NCI-H187 (cell line): ENCODE measurements at regions not wholly inside any gene's neighbourhood (a gene's known extent, or its start where the extent isn't known, plus 50 kb on each side); places are given as distances from the start of the nearest gene placed in this dataset.
"Not testable (repeated sequence)": the region's sequence is repeated elsewhere in the genome, so short reads cannot be mapped to it uniquely, and the experiment has no call there.

ENCODE experiments used
- DNase-seq, 2 experiments: peaks; one replicate each; lab custom pipeline; 2025; lab: John Stamatoyannopoulos, UW

DNA sequence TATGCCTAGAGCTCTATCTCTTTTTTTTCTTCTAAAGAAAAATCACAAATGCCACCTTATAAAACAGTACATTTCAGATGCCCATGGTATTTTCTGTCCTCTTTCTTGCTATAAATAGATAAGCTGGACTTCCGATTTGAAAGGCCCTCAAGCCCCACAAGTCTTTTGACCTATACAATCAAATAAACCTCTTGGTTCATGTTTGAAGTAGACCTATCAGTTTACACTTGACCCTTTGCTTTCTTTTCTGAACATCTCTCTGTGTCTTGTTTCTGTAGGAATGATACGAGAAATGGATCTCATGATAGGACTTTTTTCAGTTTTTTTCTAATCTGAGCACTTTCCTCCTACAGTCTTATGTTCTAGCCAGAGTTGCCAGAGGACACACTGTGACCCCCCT lies 327.2 kb downstream of the SOX9 start:
- DNase-seq, result no peak

DNA sequence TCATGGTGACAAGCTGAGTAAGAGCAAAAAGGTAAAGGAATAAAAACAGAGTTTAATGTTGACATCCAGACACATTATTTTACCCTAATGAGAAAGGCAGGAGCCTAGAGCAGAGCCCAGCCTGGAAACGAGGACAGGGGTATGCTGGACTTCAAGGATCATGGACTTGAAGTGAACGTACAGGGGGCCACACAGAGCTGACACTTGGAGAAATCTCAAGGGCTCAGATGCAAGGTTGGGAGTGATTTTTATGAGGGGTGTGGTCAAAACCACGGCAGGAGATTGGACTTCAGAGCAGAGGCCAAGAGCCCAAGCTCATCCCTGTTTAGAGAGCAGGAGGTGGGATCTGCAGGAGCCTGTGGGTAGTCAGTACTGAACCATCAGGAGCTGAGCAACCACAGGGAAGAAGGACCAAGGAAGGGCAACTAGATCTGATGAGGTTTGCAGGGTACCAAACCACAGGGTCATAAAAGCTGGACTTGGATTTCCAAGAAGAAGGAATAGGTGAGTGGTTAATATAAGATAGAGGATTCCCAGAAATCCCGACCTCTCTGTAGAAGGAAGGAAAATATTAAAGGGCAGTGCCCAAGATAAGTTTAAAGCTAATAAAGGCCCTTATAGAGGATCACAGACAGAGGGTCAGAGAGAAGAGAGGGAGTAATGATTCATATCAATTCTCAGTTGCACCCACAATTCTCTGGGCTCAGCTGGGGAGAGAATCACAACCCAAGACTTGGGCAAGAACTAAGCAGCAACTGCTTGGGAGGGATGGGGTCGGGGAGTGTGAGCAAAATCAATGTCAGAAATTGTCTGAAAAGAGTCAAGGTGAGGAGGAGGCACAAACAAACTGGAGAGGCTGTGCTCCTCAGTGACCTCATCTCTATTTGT lies 331.7 kb downstream of the SOX9 start:
- DNase-seq, result no peak

DNA sequence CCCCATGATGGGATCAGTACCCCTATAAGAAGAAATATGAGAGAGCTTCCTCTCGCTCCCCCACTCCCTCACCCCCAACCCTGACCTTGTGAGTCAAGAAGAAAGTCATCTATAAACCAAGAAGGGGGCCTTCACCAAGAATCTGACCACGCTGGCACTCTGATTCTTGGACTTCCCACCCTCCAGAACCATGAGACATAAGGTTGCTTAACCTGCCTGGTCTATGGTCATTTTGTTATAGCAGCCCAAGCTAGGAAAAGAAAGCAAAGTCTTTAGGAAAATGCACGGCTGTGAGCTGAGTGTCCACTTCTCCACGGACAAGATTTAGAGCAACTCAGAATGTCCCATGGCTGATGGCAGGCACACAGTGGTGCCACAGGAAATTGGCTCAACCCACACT lies 333.5 kb downstream of the SOX9 start:
- DNase-seq, result no peak

DNA sequence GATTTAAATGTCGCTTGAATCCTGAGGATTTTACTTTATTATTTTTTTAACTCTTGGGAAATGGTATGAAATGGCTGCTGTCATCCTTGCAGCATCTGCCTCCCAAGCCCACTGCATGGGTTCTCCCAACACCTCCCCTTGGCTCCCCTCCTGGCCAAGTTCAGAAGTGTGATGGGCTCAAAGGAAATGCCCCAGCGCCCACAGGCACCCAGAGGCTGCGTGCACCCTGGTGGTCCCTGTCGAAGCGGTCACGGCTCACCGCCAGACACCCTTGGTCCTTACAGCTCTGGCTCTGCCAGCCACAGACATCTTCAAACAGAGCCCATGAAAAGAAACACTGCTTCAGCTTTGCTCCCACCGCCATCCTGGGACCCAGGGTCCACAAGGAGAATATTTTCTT lies 334.7 kb downstream of the SOX9 start:
- no peak for DNase-seq

DNA sequence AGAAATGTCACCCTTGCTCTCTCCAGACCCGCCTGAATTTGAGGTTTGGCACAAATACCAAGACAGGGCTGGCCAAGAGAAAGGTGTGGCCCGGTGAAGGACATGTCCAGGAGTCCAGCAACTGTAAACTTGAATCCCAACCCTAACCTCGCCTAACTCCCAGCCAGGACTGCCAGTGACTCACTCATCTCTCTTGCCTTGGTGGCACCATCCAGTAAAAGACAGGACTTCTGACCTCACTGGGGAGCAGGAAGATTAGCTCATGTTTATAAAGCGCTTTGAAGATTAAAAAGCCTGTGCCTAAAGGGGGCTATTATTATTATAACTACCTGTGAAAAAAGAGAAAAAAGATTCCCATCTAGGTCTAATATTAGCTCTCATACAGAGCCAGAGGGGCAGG lies 335.3 kb downstream of the SOX9 start:
- DNase-seq, result no peak

DNA sequence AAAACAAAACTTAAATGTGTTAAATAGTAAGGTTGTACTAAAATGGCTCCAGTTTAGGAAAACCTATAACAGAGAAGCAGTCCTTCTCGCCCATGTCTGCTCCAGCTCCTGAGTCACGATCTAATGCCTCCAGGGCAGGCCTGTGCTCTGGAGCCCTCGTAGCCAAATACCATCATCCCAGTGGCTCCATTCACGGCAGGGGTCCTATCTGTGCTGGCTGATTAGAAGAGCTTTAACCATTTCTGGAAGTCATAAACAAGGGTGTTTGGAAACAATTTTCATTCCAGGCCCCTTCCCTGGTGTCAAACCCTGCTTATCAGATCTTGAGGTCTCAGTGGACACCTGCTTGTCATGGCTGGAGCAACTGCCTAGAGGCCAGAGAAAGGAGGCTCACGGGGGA lies 336.9 kb downstream of the SOX9 start:
- DNase-seq, result no peak

DNA sequence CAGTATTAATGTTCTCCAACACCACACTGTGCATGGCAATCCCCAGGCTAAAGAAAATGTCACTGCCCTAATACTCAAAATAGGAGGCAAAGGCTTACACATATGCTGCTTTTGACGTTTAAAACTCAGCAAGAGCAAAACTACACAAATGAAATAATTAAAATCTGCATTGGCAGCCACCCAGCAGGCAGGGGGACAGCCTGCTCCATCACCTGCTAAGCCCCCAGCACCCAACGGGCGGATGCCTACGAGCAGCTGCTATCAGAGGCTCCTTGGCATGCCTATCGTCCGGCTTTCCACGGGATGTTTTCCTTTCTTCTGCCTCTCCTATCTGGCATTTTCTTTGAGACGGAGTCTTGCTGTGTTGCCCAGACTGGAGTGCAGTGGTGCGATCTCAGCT lies 337.5 kb downstream of the SOX9 start:
- no peak for DNase-seq

DNA sequence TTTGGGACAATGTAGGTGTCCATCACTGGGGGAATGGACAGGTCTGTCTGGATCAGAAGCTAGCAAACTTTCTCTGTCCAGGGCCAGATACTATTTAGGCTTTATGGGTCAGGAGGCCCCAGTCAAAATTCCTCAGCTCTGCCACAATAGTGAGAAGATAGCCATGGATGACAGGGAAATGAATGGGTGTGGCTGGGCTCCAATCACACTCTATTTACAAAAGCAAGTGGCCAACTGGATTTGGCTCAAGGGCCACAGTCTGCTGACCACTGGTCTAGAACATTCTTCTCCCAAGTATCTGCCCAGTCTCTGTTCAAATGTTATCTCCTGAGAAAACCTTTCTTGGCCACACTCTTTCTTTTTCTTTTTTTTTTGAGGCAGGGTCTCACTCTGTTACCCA lies 339.9 kb downstream of the SOX9 start:
- no peak for DNase-seq

DNA sequence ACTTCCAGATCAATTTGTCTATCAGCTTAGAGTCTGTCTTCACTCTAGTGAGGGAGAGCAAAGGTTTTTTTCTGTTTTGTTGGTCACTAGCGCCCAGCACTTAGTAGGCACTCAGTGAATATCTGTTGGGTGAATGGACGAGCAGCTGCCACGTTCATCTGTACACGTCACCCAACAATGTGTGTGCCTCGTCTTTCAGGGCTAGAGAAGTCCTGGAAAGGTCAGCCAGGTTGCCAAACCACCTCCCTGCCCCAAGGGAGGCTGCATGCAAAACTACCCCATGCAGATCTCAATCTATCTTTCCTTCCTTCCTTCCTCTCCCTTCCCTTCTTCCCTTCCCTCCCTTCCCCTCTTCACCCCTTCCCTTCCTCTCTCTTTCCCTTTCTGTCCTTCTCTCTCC lies 340.9 kb downstream of the SOX9 start:
- DNase-seq, result no peak

DNA sequence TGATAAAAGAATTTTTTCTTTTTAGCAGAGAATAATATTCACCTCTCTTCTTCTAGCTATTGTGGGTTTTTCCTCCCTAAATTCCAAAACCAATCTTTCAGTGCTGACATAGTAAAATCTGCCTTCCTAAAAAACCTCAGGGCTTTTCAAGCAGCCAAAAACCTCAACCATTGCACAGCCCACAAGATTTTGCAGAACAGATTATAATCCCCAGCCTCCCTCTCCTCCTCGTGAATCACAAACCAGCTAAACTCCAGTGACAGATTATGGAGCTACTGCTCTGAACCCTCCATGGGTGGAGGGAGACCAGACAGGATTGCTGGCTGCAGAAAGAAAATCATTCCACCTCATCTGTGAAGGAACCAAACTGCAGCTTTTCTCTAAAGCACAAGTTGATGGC lies 341.6 kb downstream of the SOX9 start:
- DNase-seq, result no peak

DNA sequence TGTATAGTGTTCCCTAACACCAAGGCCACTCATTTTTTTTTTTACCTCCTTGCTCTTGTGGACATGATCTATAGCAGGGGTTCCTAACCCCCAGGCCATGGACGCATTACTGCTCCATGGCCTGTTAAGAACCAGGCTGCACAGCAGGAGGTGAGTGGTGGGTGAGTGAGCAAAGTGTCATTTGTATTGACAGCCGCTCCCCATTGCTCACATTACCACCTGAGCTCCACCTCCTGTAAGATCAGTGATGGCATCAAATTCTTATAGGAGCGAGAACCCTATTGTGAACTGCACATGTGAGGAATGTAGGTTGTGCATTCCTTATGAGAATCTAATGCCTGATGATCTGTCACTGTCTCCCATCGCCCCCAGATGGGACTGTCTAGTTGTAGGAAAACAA lies 342.0 kb downstream of the SOX9 start:
- DNase-seq, result no peak

DNA sequence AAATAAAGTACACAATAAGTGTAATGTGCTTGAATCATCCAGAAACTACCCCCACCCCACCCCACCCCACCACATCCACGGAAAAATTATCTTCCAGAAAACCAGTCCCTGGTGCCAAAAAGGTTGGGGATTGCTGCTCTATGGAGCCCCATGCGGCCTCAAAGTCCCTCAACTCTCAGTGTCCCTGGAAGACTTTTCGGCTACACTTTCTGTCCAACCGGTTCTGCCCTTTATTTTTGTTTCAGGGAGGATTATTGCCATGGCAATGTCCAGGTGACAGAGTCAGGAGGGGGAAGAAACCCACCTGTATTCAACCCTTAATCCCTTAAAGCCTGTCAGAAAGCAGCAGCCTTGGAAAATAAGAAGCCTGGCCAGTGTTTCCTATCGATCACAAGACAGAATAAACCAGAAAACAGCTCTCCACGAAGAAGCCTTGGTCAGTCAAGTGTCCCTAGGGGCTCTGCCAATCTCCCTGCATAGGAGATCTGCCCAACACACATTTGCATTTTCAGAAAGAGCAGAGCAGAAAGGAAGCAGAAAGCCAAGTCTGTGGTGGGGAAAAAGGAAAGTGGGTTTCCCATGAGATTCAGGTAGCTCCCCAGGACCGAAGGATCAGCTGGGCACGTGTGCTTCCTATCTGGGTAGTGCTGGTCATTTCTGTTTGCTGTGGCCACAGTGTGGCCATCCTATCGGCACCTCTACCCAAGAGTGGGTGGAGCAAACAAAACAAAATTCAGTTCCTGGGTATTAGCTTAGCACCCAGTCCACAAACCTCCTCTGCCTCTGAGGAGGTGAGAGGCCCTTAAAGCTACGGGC lies 342.7 kb downstream of the SOX9 start:
- DNase-seq, result no peak

DNA sequence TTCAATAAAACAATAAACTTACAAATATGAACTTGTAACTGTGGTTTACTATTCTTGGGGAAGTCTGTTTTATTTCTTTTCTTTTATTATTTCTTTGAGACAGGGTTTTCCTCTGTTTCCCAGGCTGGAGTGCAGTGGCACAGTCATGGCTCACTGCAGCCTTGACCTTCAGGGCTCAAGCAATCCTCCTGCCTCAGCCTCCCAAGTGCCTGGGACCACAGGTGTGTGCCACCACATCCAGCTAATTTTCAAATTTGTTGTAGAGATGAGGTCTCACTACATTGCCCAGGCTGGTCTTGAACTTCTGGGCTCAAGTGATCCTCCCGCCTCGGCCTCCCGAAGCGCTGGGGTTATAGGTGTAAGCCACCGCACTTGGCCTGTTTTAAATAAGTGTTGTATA lies 343.4 kb downstream of the SOX9 start:
- DNase-seq, result not testable (repeated sequence)

DNA sequence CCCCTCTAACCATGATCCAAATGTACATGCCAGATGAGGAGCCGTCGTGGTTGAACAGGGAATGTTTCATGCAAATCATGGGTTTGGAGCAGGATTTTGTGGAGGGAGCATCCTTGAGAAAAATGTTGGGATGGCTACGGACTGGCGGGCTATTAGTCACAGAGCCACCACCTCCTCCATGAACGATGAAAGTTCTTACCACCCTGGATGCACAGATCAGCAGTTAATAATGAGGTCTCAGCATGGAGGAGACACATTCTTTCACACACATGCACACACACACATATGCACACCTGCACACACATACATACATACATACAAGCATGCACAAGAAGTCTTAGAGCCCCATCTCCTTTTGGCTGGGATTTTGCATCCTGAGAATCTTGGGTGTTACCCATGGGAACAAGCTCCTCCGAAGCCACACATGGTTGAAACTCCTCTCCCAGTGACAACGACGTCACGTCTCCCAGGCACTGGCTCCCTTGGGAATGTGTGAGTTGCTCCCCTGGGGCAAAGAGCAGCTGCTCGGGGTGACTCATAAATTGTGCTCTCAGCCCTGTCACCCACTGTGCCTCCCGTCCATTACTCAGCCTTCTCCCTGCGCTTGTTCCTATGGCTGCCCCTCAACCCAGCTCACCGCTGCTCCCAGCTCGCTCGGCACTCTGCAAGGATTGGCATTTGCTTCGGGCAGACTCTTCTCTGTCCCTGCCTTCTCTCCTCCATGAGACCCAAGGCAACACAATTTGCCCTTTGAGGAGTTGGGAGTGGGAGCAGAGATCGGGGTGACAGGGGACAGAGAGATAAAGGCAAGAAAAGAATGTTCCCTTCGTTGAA lies 344.6 kb downstream of the SOX9 start:
- DNase-seq, result no peak

DNA sequence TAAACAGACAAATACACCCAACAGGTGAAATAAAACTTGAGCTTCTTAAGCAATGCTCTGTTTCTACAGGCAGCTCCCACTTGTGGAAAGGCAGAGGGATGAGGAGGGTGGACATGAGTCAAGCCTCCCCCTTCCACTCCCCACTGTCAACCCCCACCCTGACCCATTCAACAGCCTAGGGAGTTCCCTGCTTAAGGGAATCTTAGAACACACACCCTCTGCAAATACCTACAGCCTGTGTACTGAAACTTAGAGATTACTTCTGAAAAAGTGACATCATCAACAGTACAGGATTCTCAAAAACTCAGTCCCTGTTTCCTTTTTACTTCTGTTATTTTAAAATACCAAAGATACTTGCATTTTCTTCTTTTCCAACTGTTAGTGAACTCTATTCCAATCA lies 345.4 kb downstream of the SOX9 start:
- no peak for DNase-seq

DNA sequence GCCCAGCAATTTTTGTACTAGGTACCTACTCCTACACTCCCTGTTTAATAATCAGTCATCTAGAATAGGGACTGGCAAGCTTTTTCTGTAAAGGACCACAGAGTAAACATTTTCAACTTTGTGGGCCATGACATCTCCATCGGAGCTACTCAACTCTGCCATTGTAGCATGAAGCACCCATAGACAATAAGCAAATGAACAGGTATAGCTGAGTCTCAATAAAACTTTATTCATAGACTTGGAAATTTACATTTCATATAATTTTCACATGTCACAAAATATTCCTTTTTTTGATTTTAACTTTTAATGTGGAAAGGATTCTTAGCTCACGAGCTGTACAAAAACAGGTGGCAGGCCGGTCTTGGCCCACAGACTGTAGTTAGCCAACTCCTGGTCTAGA lies 345.8 kb downstream of the SOX9 start:
- no peak for DNase-seq

DNA sequence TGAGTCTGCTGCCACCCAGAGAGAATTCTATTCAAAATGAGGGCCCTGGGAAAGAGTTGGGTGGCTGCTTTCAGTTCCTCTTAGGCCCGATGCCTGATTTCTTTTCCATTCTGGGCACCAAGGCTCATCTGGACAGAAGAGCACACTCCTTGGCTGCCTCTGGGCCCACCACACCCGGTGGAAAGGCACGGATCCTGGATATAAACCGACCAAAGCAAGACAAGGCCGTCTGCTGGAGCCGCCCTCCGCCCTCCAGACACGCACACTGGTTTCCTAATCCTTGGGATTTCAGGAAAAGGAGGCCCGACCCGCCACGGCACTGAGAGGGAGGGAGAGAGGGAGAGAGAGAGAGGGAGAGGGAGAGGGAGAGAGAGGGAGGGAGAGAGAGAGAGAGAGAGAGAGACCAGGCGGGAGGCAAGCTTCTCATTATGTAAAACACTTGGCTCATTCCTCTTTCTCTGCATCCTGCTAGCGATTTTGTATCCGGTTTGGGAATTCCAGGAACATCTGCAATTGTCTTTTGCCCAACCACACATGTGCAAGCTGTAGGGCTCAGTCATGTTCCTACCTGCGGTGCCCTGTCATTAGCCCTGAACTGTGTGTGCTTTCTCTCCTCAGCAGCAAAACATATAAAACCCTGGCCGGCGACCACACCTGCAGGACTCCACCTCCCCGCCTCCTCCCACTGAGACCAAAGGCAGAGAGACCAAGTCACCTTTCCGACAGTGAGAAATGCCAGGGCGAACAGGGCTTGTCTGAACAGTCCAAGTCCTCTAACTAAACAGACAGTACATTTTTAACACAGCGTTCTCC lies 347.2 kb downstream of the SOX9 start:
- DNase-seq, result no peak

DNA sequence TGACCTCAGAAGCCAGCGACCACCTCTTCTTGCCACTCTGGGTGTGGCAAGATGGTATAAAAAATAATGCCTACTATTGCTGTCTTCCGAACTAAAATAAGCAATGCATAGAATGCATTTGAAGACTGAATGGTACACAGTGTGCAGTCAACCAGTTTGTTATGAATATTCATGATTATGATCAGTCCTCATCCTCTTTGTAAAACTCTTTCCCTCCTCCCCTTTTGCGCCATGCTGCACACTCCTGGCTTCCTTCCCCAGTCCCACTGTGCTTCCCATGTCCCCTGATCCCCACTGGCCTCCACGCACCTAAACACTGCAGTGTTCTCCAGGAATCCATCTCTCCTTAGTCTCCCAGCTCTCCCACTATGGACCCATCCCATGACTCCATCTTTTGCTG lies 348.0 kb downstream of the SOX9 start:
- no peak for DNase-seq

DNA sequence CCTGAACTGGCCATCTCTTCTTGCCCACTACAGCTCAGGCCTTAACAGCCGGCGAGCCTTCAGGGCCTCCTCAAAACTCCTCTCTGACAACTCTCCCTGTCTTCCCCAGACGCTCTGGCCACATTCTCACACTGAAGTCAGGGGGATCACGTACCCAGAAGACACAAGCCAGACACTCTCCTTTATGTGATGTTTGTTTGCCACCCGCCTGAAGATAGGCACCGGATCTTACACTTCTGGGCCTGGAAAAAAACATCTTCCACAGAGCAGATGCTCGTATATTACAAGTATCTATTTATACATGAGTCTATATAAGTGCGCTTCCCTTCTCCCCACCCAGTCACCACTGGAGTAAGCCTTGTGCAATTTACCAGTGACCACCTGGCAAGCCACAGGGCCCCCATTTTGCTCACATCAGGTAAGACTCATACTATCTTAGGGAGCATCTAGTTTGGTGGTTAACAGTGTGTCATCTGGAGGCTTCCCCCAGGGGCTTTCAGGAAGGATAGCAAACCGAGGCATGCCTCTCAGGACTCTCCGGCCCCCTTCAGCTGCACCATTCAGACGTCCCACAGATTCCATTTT lies 349.4 kb downstream of the SOX9 start:
- DNase-seq, result no peak

DNA sequence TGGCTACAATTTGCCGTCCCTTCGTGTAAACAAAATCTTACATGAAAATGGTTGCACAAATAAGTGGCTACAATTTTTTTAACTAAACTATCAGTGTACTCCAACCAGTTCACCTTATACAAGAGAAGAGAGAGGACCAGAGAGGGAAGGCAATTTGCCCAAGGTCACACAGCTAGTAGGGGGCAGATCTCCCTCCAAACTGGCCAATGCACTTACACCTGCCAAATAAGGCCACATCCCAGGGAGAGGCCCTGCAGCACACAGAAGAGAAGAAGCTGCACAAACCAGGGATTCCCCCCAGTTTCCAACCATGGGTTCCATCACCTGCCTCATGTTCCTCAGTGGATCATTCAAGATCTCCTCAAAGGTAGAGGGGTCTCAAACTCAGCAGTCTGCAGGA lies 349.9 kb downstream of the SOX9 start:
- DNase-seq, result no peak

DNA sequence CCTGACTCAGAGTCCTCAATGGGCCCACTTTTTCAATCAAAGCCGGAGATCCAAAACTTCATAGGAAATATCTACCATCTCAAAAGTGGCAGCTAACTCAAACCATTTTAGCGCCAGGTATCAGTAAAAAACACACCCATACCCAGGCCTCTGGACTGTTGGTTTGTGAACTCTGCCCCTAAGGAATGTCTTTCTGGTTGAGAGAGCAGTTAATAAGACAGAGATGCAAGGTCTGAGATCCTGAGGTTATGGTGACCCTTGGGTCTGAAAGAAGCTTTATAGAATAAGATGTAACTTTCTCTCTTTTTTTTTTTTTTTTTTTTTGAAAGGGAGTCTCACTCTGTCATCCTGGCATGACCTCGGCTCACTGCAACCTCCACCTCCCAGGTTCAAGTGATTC lies 350.5 kb downstream of the SOX9 start:
- DNase-seq, result no peak
